ENCODE measurements at regions not wholly inside any gene's neighbourhood (a gene's known extent, or its start where the extent isn't known, plus 50 kb on each side); places are given as distances from the start of the nearest gene placed in this dataset.

DNA sequence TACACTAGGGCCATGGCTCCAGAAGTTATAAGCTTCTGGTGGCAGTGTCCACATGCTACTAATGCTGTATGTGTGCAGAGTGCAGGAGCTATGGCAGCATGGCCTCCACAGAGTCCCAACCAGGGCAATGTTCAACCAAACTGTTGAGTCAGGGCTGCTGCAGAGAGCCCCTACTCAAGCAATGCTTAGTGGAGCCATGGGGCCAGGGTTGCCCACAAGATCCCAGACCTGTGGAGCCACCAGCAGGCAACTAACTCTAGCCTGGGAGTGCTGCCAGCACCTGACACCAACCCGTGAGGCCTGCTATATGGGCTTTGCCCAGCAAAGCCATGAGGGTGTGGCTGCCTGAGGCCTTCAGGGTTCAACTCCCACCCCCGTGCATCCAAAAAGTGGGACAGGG lies 655.2 kb downstream of the TBC1D22A start:
- TF ChIP-seq, protein P1, sequence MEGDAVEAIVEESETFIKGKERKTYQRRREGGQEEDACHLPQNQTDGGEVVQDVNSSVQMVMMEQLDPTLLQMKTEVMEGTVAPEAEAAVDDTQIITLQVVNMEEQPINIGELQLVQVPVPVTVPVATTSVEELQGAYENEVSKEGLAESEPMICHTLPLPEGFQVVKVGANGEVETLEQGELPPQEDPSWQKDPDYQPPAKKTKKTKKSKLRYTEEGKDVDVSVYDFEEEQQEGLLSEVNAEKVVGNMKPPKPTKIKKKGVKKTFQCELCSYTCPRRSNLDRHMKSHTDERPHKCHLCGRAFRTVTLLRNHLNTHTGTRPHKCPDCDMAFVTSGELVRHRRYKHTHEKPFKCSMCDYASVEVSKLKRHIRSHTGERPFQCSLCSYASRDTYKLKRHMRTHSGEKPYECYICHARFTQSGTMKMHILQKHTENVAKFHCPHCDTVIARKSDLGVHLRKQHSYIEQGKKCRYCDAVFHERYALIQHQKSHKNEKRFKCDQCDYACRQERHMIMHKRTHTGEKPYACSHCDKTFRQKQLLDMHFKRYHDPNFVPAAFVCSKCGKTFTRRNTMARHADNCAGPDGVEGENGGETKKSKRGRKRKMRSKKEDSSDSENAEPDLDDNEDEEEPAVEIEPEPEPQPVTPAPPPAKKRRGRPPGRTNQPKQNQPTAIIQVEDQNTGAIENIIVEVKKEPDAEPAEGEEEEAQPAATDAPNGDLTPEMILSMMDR (conservative IDR thresholded peaks at IDR 0.05; ENCODE audit: low read depth, low read length) = no peak
- Histone ChIP-seq H3K4me1 (ENCODE audit: control insufficient read depth, insufficient read depth, low read length) (no peaks in the 10 kb centered on the region), H2BK20ac (ENCODE audit: low read depth, low read length) (no peak overlapping the region), H2AK5ac (ENCODE audit: low read depth, low read length) (no peak overlapping the region), H4K91ac (ENCODE audit: insufficient read depth, low read depth, low read length) (no peak overlapping the region), H4K20me1 (ENCODE audit: insufficient read depth, low read length) (no peaks in the 10 kb centered on the region), H2BK5ac (ENCODE audit: low read depth, low read length, poor library complexity, severe bottlenecking) (no peak overlapping the region), H3K56ac (ENCODE audit: extremely low read depth, insufficient read depth, low read length) (no peak overlapping the region), H2AK9ac (replicated peaks; ENCODE audit: low read depth, low read length, poor library complexity) (no peak overlapping the region), H3K4me2 (ENCODE audit: low read depth, low read length) (no peak overlapping the region), H3K14ac (replicated peaks; ENCODE audit: low read depth, low read length) (no peak overlapping the region), H2AFZ (replicated peaks; ENCODE audit: low read length, poor library complexity) (no peak overlapping the region), H3K27ac (ENCODE audit: insufficient read depth, low read length) (no peak overlapping the region), H3K4me3 (ENCODE audit: insufficient read depth, low read depth, low read length) (no peak overlapping the region), H4K5ac (ENCODE audit: low read depth, low read length) (no peak overlapping the region), H3K79me1 (ENCODE audit: low read depth in 1 of 2, low read length in 2 of 2) (no peaks in the 10 kb centered on the region), H3K18ac (ENCODE audit: low read depth, low read length) (no peak overlapping the region), H3K4ac (ENCODE audit: low read depth, low read length) (no peak overlapping the region), H2BK15ac (ENCODE audit: low read depth, low read length) (no peak overlapping the region), H4K8ac (ENCODE audit: low read depth in 2 of 2, low read length in 2 of 2) (no peak overlapping the region), H3K9ac (ENCODE audit: low read depth, low read length) (no peak overlapping the region), H2BK120ac (ENCODE audit: low read depth, low read length) (no peak overlapping the region), H3K27me3 (ENCODE audit: control insufficient read depth, insufficient read depth, low read length) (no peaks in the 10 kb centered on the region), H3K9me1 (ENCODE audit: insufficient read depth, low read length) (no peaks in the 10 kb centered on the region), H3K36me3 (ENCODE audit: control insufficient read depth, insufficient read depth, low read length) (no peaks in the 10 kb centered on the region), H3K9me3 (ENCODE audit: control insufficient read depth, insufficient read depth, low read length) (peaks cover 12% of the 10 kb centered on the region), H3K23ac (ENCODE audit: low read depth, low read length) (no peak overlapping the region)
- ATAC-seq (ENCODE audit: low read depth) = no peak
- no peak for DNase-seq
- POLR2A ChIA-PET (ENCODE audit: unreplicated experiment) = no interaction called here
- intact Hi-C loops (cut with micrococcal nuclease) (no loop called here), dilution Hi-C loops (cut with HindIII; ENCODE audit: low sequenced_read_pairs, unreplicated experiment) (no loop called here), in situ Hi-C loops (cut with MboI; ENCODE audit: low sequenced_read_pairs) (no loop called here)
- CTCF ChIA-PET = no interaction called here
- BruUV-seq (replicated peaks) = no TSS peak
- WGBS, 2 experiments (ENCODE audit: extremely low coverage in 2 of 2, insufficient read length in 1 of 2) = no CpG with 5 or more reads among the region's 2 CpGs

All from IMR-90 (cell line).